ENCODE measurements at regions not wholly inside any gene's neighbourhood (a gene's known extent, or its start where the extent isn't known, plus 50 kb on each side); places are given as distances from the start of the nearest gene placed in this dataset.
"Not testable (repeated sequence)": the region's sequence is repeated elsewhere in the genome, so short reads cannot be mapped to it uniquely, and the experiment has no call there.

- H3K27ac Mint-ChIP-seq = not testable (repeated sequence)
These were observed 150.8 kb upstream of the C1QTNF3 start for GRCh38 chr5:34193804-34194203.

GRCh38 chr5:34196091-34196490 is 153.1 kb upstream of the C1QTNF3 start:
- H3K9me3 Mint-ChIP-seq; ATAC-seq (replicated peaks); H3K27me3 Mint-ChIP-seq; DNase-seq; H3K27ac Mint-ChIP-seq; H3K4me3 Mint-ChIP-seq; H3K4me1 Mint-ChIP-seq: not testable (repeated sequence)
- peaks cover 13 to 29% of the 10 kb centered on the region in 2 donors for H3K36me3 Mint-ChIP-seq

More at GRCh38 chr5:34193804-34194203, 150.8 kb upstream of the C1QTNF3 start:
- not testable (repeated sequence) for H3K4me1 Mint-ChIP-seq; H3K4me3 Mint-ChIP-seq; H3K9me3 Mint-ChIP-seq; ATAC-seq (replicated peaks); H3K27me3 Mint-ChIP-seq; DNase-seq
- peaks cover 23 to 44% of the 10 kb centered on the region in 2 donors for H3K36me3 Mint-ChIP-seq

DNA sequence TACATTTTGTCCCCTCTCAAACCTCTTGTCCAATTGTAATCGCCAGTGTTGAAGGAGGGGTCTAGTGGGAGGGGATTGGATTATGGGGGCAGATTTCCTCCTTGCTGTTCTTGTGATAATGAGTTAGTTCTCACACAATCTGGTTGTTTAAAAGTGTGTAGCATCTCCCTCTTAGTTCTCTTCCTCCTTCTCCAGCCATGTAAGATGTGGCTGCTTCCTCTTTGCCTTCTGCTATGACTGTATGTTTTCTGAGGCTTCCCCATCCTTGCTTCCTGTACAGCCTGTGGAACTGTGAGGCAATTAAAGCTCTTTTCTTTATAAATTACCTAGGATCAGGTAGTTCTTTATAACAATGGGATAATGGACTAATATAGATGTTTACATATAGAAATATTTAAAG is 162.3 kb upstream of the C1QTNF3 start:
- not testable (repeated sequence) for H3K9me3 Mint-ChIP-seq; H3K4me1 Mint-ChIP-seq; H3K27ac Mint-ChIP-seq; DNase-seq; H3K4me3 Mint-ChIP-seq; H3K27me3 Mint-ChIP-seq; H3K36me3 Mint-ChIP-seq; ATAC-seq (replicated peaks)

- not testable (repeated sequence) for H3K9me3 Mint-ChIP-seq; ATAC-seq (replicated peaks); H3K36me3 Mint-ChIP-seq; H3K27me3 Mint-ChIP-seq; DNase-seq; H3K4me3 Mint-ChIP-seq; H3K27ac Mint-ChIP-seq; H3K4me1 Mint-ChIP-seq
These were observed 174.4 kb upstream of the C1QTNF3 start for GRCh38 chr5:34217386-34217785.

- not testable (repeated sequence) for DNase-seq; H3K4me3 Mint-ChIP-seq; H3K9me3 Mint-ChIP-seq; H3K27me3 Mint-ChIP-seq; H3K36me3 Mint-ChIP-seq; H3K4me1 Mint-ChIP-seq; ATAC-seq (replicated peaks); H3K27ac Mint-ChIP-seq
These were observed 178.5 kb upstream of the C1QTNF3 start for GRCh38 chr5:34221329-34222073.

- not testable (repeated sequence) for H3K4me3 Mint-ChIP-seq; ATAC-seq (replicated peaks); H3K36me3 Mint-ChIP-seq; H3K4me1 Mint-ChIP-seq; H3K27ac Mint-ChIP-seq; H3K27me3 Mint-ChIP-seq; H3K9me3 Mint-ChIP-seq; DNase-seq
These were observed 180.1 kb upstream of the C1QTNF3 start for GRCh38 chr5:34223158-34223557.

- H3K4me3 Mint-ChIP-seq; DNase-seq; H3K9me3 Mint-ChIP-seq; H3K27ac Mint-ChIP-seq; H3K27me3 Mint-ChIP-seq; H3K4me1 Mint-ChIP-seq; ATAC-seq (replicated peaks); H3K36me3 Mint-ChIP-seq: not testable (repeated sequence)
These were observed 187.4 kb upstream of the C1QTNF3 start for GRCh38 chr5:34230402-34230801.

DNA sequence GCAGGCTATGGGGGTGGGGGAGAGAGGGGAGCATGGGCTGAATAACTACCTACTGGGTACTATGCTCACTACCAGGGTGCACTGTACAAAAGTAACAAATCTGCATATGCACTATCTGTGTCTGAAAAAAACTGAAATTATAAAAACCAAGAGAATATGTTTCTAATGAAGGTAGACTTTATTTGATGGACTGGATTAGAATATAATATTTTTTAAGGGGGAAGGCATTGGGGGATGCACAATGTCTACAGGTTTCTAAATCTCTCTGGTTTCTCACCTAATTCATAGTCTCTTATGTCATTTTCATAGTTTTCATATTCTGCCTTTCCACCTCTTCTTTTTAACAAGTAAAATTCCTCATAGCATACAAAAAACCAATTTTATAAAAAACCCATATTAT is 200.8 kb upstream of the C1QTNF3 start:
- H3K27ac Mint-ChIP-seq; H3K36me3 Mint-ChIP-seq; H3K27me3 Mint-ChIP-seq; H3K4me1 Mint-ChIP-seq; DNase-seq; H3K9me3 Mint-ChIP-seq; ATAC-seq (replicated peaks): not testable (repeated sequence)
- H3K4me3 Mint-ChIP-seq = peak overlapping the region; percentile 81

DNA sequence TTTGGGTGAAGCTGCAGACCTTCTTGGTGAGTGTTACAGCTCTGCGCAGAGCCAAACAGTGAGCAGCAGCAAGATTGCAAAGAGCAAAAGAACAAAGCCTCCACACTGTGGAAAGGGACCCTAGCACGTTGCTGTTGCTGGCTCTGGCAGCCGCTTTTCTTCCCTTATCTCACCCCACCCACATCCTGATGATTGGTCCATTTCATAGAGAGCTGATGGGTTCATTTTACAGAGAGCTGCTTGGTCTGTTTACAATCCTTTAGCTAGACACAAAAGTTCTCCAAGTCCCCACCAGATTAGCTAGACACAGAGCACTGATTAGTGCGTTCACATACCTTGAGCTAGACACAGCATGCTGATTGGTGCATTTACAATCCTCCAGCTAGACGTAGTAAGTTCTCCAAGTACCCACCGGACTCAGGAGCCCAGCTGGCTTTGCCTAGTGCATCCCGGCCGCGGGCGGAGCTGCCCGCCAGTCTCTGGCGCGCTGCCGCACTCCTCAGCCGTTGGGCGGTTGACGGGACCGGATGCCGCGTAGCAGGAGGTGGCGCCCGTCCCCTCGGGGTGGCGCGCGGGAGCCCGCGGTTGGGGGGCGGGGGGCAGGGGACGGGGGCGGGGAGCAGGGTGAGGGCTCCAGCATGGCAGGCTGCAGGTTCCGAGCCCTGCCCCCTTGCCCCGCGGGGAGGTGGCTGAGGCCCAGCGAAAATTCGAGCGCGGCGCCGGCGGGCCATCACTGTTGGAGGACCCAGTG is 201.4 kb upstream of the C1QTNF3 start:
- H3K27ac Mint-ChIP-seq = peak overlapping the region; percentile 81
- not testable (repeated sequence) for H3K36me3 Mint-ChIP-seq, H3K9me3 Mint-ChIP-seq, H3K27me3 Mint-ChIP-seq, H3K4me1 Mint-ChIP-seq
- H3K4me3 Mint-ChIP-seq = peak overlapping the region; percentile 81
- peak; percentile 81 for DNase-seq
- peak; percentile 94 to 96 for ATAC-seq (replicated peaks)

DNA sequence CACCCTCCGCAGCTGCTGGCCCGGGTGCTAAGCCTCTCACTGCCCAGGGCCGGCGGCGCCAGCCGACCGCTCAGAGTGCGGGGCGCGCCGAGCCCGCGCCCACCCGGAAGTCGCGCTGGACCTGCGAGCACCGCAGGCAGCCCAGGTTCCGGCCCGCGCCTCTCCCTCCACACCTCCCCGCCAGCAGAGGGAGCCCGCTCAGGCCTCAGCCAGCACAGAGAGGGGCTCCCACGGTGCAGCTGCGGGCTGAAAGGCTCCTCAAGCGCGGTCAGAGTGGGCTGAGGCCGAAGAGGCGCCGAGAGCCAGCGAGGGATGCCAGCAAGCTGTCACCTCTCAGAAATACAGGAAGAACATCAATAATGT is 202.0 kb upstream of the C1QTNF3 start:
- H3K9me3 Mint-ChIP-seq, DNase-seq, H3K36me3 Mint-ChIP-seq: not testable (repeated sequence)

DNA sequence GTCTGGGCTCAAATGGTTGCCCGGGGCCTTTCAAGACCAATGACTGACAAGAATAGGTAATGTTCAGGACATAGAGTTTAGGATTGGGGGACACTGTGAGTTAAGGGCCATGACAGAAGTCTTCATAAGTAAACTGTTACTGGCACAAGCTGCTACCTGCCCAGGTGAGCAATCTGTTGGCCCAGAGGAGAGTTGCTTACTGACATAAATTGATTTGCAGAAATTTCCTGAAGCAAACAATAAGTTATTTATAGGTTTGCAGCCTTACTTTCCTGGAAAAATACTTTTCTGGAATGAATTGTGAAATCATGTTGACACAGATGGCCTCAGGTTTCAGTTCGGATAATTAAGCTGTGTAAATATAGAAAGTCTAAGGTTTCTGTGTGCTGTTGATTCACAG is 202.8 kb upstream of the C1QTNF3 start:
- not testable (repeated sequence) for H3K9me3 Mint-ChIP-seq; H3K4me1 Mint-ChIP-seq; ATAC-seq (replicated peaks); H3K27me3 Mint-ChIP-seq; H3K27ac Mint-ChIP-seq; H3K36me3 Mint-ChIP-seq; DNase-seq
- H3K4me3 Mint-ChIP-seq = peak overlapping the region; percentile 37 to 57

More for the DNA sequence above, 202.0 kb upstream of the C1QTNF3 start:
- peak overlapping the region in 1 of 2 donors; percentile 32 for H3K4me3 Mint-ChIP-seq
- not testable (repeated sequence) for H3K27ac Mint-ChIP-seq, H3K27me3 Mint-ChIP-seq, H3K4me1 Mint-ChIP-seq
- ATAC-seq (replicated peaks) = peak; percentile 96 to 98

DNA sequence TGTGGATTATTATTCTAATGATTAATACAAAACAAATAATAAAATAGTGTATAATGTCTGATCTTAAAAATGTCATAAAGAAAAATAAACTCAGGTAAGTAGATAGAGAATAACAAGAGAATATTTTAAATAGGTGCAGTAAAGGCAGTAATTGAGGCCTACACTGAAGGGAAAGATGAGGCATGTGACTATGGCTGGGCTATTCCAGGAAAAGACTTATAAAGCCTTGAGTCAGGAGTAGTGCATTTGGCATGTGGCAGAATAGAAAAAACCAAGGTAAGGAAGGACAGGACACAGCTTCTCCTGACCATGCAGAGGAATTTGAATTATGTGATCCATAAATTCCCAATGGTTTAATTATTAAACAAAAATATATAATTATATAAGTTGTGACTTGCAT is 215.6 kb upstream of the C1QTNF3 start:
- not testable (repeated sequence) for H3K27me3 Mint-ChIP-seq; H3K36me3 Mint-ChIP-seq; ATAC-seq (replicated peaks); H3K4me1 Mint-ChIP-seq; H3K4me3 Mint-ChIP-seq; DNase-seq; H3K27ac Mint-ChIP-seq; H3K9me3 Mint-ChIP-seq

- not testable (repeated sequence) for H3K27me3 Mint-ChIP-seq; H3K4me1 Mint-ChIP-seq; H3K4me3 Mint-ChIP-seq; H3K27ac Mint-ChIP-seq; ATAC-seq (replicated peaks); H3K9me3 Mint-ChIP-seq; H3K36me3 Mint-ChIP-seq; DNase-seq
These were observed 218.0 kb upstream of the C1QTNF3 start for GRCh38 chr5:34261020-34261419.

GRCh38 chr5:34266151-34266550 is 223.1 kb upstream of the C1QTNF3 start:
- not testable (repeated sequence) for DNase-seq; H3K27me3 Mint-ChIP-seq; H3K9me3 Mint-ChIP-seq; H3K4me3 Mint-ChIP-seq; H3K27ac Mint-ChIP-seq; ATAC-seq (replicated peaks); H3K36me3 Mint-ChIP-seq; H3K4me1 Mint-ChIP-seq

DNA sequence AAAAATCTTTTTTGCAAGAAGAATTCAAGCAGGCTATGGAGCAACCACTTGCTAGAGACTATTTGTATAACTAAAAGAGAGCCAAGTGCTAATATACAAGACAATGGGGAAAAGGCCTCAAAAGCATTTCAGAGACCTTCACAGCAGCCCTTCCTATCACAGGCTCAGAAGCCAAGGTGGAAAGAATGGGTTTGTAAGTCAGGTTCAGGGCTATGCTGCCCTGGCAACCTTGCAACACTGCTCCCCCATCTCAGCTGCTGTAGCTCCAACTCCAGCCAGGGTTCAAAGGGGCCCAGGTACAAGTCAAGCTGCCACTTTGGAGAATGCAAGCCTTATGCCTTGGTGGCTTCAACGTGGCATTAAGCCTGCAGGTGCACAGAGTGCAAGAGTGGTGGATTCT is 253.7 kb upstream of the C1QTNF3 start:
- DNase-seq; H3K36me3 Mint-ChIP-seq; H3K27me3 Mint-ChIP-seq; H3K4me1 Mint-ChIP-seq; H3K4me3 Mint-ChIP-seq; ATAC-seq (replicated peaks); H3K9me3 Mint-ChIP-seq; H3K27ac Mint-ChIP-seq: not testable (repeated sequence)

All from stimulated activated naive B cell treated with anti-CD40 and anti-IgM and Interleukin-4, amounts not matched to agents 10 μg/mL and 1 μg/mL and 100 μg/mL, for 72 hours (primary cell).